ENCODE measurements at regions not wholly inside any gene's neighbourhood (a gene's known extent, or its start where the extent isn't known, plus 50 kb on each side); places are given as distances from the start of the nearest gene placed in this dataset.

GRCh38 chr6:148157841-148158240, 184.8 kb upstream of the SASH1 start:
- no peak for DNase-seq (ENCODE audit: low spot score)

GRCh38 chr6:148164645-148165044, 178.0 kb upstream of the SASH1 start:
- DNase-seq (ENCODE audit: low spot score): no peak

GRCh38 chr6:148166339-148166968, 176.2 kb upstream of the SASH1 start:
- DNase-seq (ENCODE audit: low spot score): peak; percentile 89

GRCh38 chr6:148169706-148170105, 172.9 kb upstream of the SASH1 start:
- DNase-seq (ENCODE audit: low spot score): no peak

- DNase-seq (ENCODE audit: low spot score): no peak
Measured at GRCh38 chr6:148170286-148170685, 172.4 kb upstream of the SASH1 start.

GRCh38 chr6:148173548-148173947, 169.1 kb upstream of the SASH1 start:
- no peak for DNase-seq (ENCODE audit: low spot score)

- no peak for DNase-seq (ENCODE audit: low spot score)
Measured at GRCh38 chr6:148175550-148176188, 167.0 kb upstream of the SASH1 start.

GRCh38 chr6:148177589-148178233, 164.9 kb upstream of the SASH1 start:
- peak; percentile 73 for DNase-seq (ENCODE audit: low spot score)

GRCh38 chr6:148179786-148180185, 162.9 kb upstream of the SASH1 start:
- peak; percentile 71 for DNase-seq (ENCODE audit: low spot score)

GRCh38 chr6:148182378-148182777, 160.3 kb upstream of the SASH1 start:
- no peak for DNase-seq (ENCODE audit: low spot score)

- no peak for DNase-seq (ENCODE audit: low spot score)
Measured at GRCh38 chr6:148183776-148184175, 158.9 kb upstream of the SASH1 start.

GRCh38 chr6:148186916-148187315, 155.7 kb upstream of the SASH1 start:
- DNase-seq (ENCODE audit: low spot score): no peak

GRCh38 chr6:148192310-148192709, 150.3 kb upstream of the SASH1 start:
- no peak for DNase-seq (ENCODE audit: low spot score)

- DNase-seq (ENCODE audit: low spot score): no peak
Measured at GRCh38 chr6:148193063-148193680, 149.5 kb upstream of the SASH1 start.

- DNase-seq (ENCODE audit: low spot score): no peak
Measured at GRCh38 chr6:148195511-148195910, 147.1 kb upstream of the SASH1 start.

GRCh38 chr6:148199584-148199983, 143.1 kb upstream of the SASH1 start:
- DNase-seq (ENCODE audit: low spot score): no peak

- DNase-seq (ENCODE audit: low spot score): peak; percentile 63
Measured at GRCh38 chr6:148200293-148200692, 142.3 kb upstream of the SASH1 start.

- no peak for DNase-seq (ENCODE audit: low spot score)
Measured at GRCh38 chr6:148200781-148201180, 141.9 kb upstream of the SASH1 start.

- DNase-seq (ENCODE audit: low spot score): no peak
Measured at GRCh38 chr6:148203281-148203925, 139.2 kb upstream of the SASH1 start.

GRCh38 chr6:148203970-148204369, 138.7 kb upstream of the SASH1 start:
- no peak for DNase-seq (ENCODE audit: low spot score)

GRCh38 chr6:148208298-148208697, 134.3 kb upstream of the SASH1 start:
- DNase-seq (ENCODE audit: low spot score): no peak

- DNase-seq (ENCODE audit: low spot score): no peak
Measured at GRCh38 chr6:148211777-148212324, 130.8 kb upstream of the SASH1 start.

Data from pons (tissue), 1 donor.